Cardiac fibroblast (primary cell): ENCODE measurements at regions not wholly inside any gene's neighbourhood (a gene's known extent, or its start where the extent isn't known, plus 50 kb on each side); places are given as distances from the start of the nearest gene placed in this dataset.
A peak's percentile ranks its signal among the peaks of the same experiment; 100 is the strongest.

Experiments used
- DNase-seq, 2 donors: peaks; one replicate each; pipeline versions ENCODE4 v3.0.0 to v3.0.0-alpha.2; 2010; ENCODE audit warnings: low read depth in 2 of 2
- H3K4me3 ChIP-seq, 2 donors: replicated peaks in 1 of 2; 1 replicate in 1 of 2; 2 replicates in 1 of 2; pipeline ENCODE4 v1.5.1; 2011; ENCODE audit warnings: low read depth in 2 of 2, low read length in 2 of 2, mild to moderate bottlenecking in 2 of 2, moderate library complexity in 1 of 2
- CTCF ChIP-seq: IDR thresholded peaks from one replicate; pipeline ENCODE4 v1.5.1; 2011; ENCODE audit warnings: low read depth, mild to moderate bottlenecking, low read length, inconsistent platforms

DNA sequence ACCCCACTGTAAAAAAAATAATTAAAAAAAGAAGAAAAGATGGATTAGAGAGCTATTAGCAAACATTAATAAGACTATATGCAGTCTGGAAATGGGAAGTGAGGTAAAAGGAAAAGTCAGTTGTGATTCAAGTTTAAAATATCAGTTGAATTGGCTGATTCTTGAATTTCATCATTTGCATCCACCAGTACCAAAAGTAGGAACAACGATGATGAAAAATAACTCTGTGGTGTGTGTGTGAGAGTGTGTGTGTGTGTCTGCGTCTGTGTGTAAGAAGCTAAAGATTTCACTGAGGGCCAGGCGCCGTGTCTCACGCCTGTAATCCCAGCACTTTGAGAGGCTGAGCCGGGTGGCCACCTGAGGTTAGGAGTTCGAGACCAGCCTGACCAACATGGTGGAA, 56.0 kb upstream of the SLC4A7 start:
- no peak for DNase-seq
- no peak overlapping the region for H3K4me3 ChIP-seq
- no peak for TF ChIP-seq CTCF

- H3K4me3 ChIP-seq, result no peak overlapping the region
- no peak for TF ChIP-seq CTCF
- no peak for DNase-seq
Measured at GRCh38 chr3:27536491-27536890, 52.3 kb upstream of the SLC4A7 start.

GRCh38 chr3:27535809-27536392, 51.7 kb upstream of the SLC4A7 start:
- TF ChIP-seq CTCF, result no peak
- no peak overlapping the region for H3K4me3 ChIP-seq

GRCh38 chr3:27533718-27534573, 49.8 kb upstream of the SLC4A7 start:
- no peak overlapping the region for H3K4me3 ChIP-seq
- DNase-seq, result peak; percentile 95 to 99
- TF ChIP-seq CTCF, result peak; percentile 72

More at GRCh38 chr3:27535809-27536392, 51.7 kb upstream of the SLC4A7 start:
- DNase-seq, result peak in 1 of 2 donors; percentile 72
